Stomach (tissue), 4 donors: ENCODE measurements at regions not wholly inside any gene's neighbourhood (a gene's known extent, or its start where the extent isn't known, plus 50 kb on each side); places are given as distances from the start of the nearest gene placed in this dataset.
"Not testable (repeated sequence)": the region's sequence is repeated elsewhere in the genome, so short reads cannot be mapped to it uniquely, and the experiment has no call there.

Source experiments
- POLR2A ChIP-seq, 4 donors: fragments of 450-650 bp; IDR thresholded peaks; one replicate each; pipeline ENCODE4 v1.6.1; 2016; ENCODE audit warnings: antibody characterized with exemption in 4 of 4, control low read depth in 2 of 4, mild to moderate bottlenecking in 1 of 4, moderate library complexity in 1 of 4
- POLR2AphosphoS5 ChIP-seq, 3 donors: sonication (generic); formaldehyde crosslinking; IDR thresholded peaks; one replicate each; pipeline ENCODE4 v1.6.1; 2016; ENCODE audit warnings: antibody characterized with exemption in 3 of 3
- TF ChIP-seq, protein P1 (sequence below), 7 experiments: fragments of 450-650 bp in 4 of 7; fragments of 200-600 bp in 3 of 7; sonication (generic) in 3 of 7; IDR thresholded peaks; one replicate each; pipeline ENCODE4 v1.5.1; 2016 to 2019; ENCODE audit warnings: antibody characterized with exemption in 7 of 7, control low read depth in 2 of 7, mild to moderate bottlenecking in 1 of 7

DNA sequence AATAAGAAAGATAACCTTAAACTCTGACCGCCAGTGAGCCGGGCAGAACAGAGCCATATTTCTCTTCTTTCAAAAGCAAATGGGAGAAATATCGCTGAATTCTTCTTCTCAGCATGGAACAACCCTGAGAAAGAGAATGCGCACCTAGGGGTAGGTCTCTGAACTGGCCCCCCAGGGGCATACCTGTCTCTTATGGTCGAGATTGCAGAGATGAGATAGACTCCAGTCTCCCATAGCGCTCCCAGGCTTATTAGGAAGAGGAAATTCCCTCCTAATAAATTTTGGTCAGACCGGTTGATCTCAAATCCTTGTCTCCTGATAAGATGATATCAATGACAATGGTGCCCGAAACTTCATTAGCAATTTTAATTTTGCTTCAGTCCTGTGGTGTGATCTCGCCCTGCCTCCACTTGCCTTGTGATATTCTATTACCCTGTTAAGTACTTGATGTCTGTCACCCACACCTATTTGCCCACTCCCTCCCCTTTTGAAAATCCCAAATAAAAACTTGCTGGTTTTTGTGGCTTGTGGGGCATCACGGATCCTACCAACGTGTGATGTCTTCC is 64.8 kb upstream of the SRD5A3 start:
- TF ChIP-seq, protein P1, sequence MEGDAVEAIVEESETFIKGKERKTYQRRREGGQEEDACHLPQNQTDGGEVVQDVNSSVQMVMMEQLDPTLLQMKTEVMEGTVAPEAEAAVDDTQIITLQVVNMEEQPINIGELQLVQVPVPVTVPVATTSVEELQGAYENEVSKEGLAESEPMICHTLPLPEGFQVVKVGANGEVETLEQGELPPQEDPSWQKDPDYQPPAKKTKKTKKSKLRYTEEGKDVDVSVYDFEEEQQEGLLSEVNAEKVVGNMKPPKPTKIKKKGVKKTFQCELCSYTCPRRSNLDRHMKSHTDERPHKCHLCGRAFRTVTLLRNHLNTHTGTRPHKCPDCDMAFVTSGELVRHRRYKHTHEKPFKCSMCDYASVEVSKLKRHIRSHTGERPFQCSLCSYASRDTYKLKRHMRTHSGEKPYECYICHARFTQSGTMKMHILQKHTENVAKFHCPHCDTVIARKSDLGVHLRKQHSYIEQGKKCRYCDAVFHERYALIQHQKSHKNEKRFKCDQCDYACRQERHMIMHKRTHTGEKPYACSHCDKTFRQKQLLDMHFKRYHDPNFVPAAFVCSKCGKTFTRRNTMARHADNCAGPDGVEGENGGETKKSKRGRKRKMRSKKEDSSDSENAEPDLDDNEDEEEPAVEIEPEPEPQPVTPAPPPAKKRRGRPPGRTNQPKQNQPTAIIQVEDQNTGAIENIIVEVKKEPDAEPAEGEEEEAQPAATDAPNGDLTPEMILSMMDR (IDR thresholded peaks at IDR 0.05) = not testable (repeated sequence)
- TF ChIP-seq POLR2A, POLR2AphosphoS5 (IDR thresholded peaks at IDR 0.05): not testable (repeated sequence)
